A673 (cell line): ENCODE measurements at regions not wholly inside any gene's neighbourhood (a gene's known extent, or its start where the extent isn't known, plus 50 kb on each side); places are given as distances from the start of the nearest gene placed in this dataset.
"Not testable (repeated sequence)": the region's sequence is repeated elsewhere in the genome, so short reads cannot be mapped to it uniquely, and the experiment has no call there.

Experiments
- EZH2 ChIP-seq: fragments of 200-600 bp; sonication (generic); IDR thresholded peaks from 2 replicates; pipeline ENCODE4 v1.6.1; 2017; ENCODE audit warnings: borderline replicate concordance, low read depth, mild to moderate bottlenecking, mixed read lengths, antibody characterized with exemption, low read length; ENCODE audit not compliant: poor library complexity, severe bottlenecking
- TF ChIP-seq, protein P1 (sequence below): fragments of 300-800, 200-600 bp; sonication (generic); conservative IDR thresholded peaks from 2 replicates; pipeline ENCODE4 v1.5.1; 2017; ENCODE audit warnings: low read depth, mild to moderate bottlenecking, antibody characterized with exemption, low read length, moderate library complexity, mixed read lengths

DNA sequence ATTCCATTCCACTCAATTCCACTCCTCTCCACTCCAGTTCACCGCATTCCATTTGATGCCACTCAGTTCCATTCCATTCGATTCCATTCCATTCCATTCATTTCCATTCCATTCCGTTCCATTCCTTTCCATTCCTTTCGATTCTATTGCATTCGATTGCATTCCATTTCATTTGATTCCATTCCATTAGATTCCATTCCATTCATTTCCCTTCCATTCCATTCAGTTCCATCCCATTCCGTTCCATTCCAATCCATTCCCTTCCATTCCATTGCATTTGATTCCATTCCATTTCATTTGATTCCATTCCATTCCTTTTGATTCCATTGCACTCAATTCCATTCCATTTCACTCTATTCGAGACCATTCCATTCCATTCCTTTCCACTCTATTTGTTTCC lies 2572.7 kb upstream of the TPTE start:
- TF ChIP-seq, protein P1, sequence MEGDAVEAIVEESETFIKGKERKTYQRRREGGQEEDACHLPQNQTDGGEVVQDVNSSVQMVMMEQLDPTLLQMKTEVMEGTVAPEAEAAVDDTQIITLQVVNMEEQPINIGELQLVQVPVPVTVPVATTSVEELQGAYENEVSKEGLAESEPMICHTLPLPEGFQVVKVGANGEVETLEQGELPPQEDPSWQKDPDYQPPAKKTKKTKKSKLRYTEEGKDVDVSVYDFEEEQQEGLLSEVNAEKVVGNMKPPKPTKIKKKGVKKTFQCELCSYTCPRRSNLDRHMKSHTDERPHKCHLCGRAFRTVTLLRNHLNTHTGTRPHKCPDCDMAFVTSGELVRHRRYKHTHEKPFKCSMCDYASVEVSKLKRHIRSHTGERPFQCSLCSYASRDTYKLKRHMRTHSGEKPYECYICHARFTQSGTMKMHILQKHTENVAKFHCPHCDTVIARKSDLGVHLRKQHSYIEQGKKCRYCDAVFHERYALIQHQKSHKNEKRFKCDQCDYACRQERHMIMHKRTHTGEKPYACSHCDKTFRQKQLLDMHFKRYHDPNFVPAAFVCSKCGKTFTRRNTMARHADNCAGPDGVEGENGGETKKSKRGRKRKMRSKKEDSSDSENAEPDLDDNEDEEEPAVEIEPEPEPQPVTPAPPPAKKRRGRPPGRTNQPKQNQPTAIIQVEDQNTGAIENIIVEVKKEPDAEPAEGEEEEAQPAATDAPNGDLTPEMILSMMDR: not testable (repeated sequence)
- not testable (repeated sequence) for TF ChIP-seq EZH2
